ENCODE measurements at regions not wholly inside any gene's neighbourhood (a gene's known extent, or its start where the extent isn't known, plus 50 kb on each side); places are given as distances from the start of the nearest gene placed in this dataset.
"Not testable (repeated sequence)": the region's sequence is repeated elsewhere in the genome, so short reads cannot be mapped to it uniquely, and the experiment has no call there.

DNA sequence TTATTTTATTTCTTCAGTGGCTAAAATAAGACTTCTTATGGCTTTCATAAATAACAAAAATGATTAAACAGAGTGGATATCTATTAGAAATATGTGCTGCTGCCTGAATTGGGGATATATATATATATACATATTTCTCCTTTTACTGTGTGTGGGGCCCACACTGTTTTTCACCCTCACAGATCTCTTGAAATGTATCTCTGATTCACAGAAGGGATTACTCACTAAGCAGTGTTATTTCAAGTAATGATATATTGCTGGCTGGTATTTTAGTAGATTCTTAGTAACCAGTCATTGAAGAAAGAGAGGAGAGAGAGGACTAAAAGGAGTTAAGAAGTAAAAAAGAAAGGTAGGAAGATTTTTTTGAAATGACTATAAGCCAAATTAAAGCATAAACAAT lies 308.6 kb upstream of the NRP1 start:
- no peak for DNase-seq

DNA sequence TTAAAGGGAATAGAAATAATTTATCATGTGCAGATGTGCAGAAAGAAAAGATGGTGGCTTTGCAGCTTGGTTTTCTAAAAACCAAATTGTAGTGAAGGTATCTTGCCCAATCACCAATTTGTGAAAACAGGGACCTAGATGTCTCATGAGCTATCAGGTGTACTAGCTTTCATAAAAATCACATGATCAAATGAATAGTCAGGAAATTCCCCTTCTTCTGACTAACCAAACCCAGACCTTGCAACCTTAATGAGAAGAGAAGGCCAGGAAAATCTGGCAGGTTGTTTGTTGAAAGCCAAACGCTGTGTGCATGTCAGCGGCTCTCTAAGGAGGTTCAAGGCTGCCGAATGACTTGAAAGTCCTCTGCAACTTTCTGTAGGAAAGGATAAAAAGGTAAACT lies 304.4 kb upstream of the NRP1 start:
- no peak for DNase-seq

DNA sequence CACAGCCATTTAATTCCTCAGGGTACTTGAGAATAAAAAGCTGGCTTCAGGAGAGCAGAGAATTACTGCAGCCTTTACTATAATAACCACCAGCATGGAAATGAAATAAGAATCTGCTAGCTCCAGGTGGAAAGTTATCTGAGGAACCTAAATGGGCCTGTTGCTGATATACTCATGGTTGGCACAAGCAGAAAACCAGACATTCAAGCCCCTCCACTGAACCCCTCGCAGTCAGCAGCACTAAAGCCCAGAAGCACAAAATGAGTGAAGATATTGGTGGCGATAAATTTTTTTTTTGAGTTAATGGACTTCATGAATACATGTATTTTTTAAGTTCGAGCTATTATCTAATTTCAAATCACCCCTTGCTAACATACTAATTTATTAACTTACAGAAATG lies 303.9 kb upstream of the NRP1 start:
- DNase-seq: no peak

DNA sequence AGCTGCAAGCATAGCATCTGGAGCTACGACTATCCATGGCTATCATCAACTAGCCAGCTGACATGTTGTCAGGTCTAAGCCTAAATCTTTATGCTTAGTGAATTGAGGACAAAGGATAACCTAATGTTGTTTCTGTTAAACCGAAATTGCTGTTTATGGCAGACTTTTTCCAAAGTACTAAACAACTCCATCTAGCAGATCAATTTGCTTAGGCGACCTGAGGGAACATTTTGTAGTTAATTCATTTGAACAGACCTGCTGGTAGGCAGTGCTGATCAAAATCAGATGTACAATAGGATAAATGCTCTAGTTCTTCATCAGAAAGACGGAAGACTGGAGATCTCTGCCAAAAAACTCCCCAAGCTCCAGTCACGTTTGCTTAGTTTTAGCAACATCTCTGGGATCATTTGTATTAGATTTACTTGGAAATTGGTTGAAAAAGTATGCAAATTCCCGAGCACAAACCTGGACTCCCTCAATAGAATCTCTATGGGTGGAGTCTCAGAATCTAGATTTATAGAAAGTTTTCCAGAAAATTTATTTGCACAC lies 301.6 kb upstream of the NRP1 start:
- DNase-seq: no peak

DNA sequence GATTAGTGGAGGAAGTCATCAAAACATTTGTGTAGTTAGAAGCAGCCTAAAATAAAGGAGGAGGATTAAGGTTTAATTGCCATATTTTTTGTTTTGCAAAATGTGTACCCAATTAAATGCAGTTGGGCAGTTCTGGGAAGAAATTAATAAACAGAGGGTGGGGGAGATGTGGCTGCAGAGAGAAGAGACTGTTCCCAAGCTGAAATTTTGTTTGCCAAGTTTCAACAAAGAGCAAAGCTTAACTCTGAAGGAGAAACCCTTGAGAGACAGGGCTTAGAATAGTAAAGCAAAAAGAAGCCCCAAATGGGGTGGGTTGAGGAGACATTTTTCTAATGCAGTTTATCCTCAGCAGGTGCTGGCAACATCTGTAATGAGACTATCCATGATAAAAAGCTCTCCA lies 298.0 kb upstream of the NRP1 start:
- DNase-seq: no peak

DNA sequence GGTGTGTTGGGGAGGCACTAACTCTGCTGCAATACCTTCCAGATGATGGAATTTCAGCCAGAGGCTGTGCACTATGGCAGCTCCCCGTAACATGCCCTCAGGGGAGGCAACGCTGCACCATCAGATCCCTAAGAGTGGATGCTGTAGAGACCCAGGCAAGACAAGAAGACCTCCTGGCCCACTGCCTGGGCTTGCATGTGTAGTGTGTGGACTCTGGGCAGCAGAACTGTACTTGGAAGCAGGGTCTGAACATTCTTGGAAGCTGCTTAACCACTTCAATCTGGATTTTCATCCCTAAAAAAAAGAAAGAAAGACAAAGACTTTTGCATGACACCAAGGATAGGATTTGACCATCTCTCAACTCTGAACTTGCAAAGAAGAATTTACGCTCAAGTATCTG lies 297.5 kb upstream of the NRP1 start:
- DNase-seq: no peak

DNA sequence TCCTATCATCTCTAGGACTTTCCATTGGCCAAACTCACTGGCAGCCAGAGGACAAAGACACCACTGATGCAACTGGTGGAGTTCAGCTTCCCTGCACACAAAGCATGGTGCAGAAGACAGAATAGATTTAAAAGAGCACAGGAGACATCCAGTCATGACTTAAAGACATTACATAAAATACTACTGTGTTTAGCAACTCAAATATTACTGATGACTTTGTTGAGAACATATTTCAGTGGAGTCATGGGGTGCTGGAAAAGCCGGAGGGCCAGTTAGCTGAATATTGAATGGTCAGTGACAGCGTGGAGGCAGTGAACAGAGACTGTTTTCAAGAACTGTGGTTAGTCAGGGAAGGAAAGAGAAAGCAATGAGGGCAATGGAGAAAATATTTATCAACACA lies 296.3 kb upstream of the NRP1 start:
- DNase-seq: no peak

DNA sequence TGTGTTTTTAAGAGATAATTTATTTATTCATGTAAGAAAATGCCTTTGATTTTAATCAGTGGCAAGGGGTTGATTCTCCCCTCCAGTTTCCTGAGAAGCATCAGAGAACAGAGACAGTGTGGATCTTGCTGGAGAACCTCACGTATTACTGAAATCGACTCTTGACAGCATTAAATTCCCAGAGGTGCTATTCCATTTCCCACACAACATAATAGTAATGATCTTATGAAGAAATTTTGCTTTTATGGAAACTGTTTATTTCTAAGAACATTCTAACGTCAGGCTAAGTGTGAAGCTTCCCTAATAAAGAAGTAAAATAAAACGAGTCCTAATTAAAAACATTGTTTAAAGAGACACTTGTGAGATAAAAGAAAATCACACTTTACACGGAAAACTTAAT lies 293.1 kb upstream of the NRP1 start:
- no peak for DNase-seq

DNA sequence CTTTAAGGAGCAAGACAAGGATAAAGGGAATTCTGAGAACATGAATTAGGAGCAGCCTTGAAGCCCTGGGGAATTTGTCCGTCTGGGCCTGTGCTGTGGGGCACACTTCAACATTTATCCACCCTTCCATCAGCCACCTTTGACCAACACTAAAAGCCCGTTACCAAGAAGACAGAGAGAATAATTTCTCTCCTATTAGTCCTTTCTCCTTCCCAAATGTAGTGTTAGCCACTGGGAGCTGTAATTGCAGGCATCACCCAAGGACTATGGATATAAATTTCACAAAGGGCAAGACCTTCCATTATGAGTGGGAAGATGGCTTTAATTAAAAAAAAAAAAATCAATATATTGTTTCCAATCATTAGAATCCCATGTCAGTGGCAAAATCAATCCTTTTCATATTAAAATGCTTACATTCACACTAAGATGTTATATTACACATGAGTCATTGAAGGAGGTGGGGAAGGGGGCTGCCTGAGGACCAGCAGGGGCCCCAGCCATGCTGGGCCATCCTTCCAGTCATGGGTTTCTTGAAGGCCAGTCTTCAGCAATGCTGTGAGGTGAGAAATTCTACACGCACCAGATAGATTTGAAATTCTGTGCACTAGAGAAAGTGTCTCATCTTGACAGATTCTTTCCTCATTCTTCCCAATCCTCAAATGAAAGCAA lies 292.5 kb upstream of the NRP1 start:
- no peak for DNase-seq

DNA sequence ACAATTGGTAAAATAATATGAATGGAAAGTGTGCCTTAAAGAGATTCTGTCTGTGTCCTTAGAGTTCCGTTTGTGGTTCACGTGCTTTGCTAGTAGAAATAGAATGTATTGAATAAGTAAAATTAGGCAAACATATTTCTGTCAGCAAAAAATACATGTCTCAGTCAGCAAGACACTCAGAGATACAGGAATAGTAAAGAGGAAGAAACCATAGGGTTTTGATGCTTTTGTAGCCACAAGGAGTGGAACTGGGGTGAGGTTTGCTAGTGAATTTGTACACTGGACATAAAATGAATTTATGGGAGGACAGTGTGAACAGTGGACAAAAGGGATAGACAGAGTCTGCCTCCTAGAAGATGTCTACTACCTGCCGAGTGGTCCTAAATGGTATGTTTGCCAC lies 289.2 kb upstream of the NRP1 start:
- no peak for DNase-seq

DNA sequence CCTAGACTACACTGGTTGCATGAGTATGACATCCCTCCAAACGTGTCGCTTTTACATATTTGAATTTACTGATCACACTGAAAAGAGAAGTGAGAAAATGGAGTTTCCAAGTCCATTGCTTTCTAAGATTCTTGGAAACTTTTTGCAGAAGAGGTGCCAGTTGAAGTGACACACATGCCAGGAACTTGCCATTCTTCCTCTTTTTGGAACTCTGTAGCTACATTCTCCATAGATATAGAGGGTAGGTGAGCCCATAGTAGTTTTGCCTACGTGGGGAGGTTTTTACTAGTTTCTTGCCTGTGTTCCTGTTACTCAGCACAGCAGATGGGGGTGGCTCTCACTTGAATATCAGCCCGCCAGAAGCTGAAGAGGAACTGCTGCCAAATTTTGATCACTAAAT lies 286.6 kb upstream of the NRP1 start:
- DNase-seq: no peak

DNA sequence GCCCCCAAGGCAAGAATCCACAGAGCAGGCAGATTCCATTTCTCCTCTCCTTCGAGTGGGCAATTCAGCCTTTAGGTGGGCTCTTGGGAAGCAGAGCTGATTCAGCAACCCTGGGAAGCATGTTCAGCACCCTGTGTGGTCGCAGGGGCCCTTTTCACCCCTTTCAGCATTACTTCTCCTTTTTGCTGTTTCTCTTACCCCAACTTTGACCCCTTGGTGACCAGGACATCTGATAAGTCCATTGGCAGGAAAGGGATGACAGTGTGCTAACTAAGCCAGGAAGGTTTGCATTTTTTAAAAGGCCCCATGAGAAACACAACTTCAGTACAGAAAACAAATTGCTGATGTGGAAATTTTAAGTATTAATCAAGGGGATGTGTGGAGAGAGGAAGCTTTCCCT lies 283.7 kb upstream of the NRP1 start:
- no peak for DNase-seq

DNA sequence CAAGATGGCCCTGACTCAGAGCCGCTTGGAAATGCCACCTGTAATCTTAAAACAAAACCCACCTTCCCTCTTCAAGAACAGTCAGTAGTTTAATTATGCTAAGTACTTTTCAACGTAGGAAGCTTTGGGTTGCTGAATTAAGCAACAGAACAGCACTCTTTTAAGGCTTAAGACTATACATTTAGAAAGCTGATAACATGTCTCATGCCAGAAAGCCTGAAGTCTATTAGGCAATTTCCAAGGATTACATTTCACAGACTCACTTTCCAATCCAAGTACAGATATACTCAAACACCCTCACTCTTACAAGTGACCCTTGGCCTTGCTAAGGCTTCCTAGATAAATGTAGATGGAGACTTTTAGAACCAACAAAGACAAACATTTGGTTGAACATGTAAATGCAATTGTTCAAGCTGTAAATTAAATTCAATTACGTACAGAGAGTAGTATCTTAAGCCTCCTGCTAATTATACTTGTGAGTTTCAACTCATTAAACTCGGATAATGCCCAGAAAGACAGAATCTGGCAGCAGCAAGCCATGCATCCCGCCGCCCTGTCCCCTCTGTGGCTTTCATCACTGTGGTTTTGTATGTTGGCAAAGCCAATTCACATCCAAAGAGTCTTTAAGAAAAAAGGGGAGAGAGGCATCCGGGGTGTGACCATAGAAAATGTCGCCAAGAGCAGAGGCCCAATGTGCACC lies 283.1 kb upstream of the NRP1 start:
- DNase-seq: no peak

DNA sequence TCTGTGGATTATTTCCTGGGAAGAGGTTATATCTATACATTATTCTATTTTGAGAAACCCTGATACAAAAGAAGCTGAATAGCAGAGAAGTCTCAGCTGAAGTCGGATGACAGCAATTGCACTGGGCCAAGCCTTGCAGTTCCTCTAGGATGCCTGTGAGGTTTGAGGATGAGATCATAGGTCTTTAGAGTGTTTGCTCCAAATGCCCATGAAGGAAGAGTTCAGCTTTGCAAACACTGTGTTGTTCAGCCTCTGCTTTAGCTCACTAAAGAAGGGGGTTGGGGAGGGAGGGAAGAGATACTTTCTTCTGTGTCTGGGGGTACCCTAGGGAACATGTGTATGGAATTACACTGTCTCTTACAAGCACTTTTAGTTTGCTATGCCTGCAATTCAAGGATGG lies 282.5 kb upstream of the NRP1 start:
- no peak for DNase-seq

DNA sequence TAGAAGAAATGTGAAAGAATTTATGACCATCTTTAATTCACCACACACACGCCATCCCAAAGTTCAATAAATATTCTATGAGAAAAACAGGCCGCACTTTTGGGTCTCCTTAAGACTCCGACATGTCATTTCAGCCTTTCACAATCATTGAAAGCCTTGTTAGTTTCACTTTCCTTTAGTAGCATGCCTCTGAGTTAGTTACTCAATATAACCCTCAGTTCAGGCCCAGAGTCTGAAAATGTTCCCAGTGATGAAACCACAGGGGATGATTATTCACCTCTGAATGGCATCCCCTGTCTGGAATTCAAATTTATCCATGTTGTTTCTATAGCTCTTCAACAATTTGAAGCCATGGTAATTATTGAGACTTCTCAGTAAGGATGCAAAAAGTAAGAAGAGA lies 278.1 kb upstream of the NRP1 start:
- DNase-seq: no peak

DNA sequence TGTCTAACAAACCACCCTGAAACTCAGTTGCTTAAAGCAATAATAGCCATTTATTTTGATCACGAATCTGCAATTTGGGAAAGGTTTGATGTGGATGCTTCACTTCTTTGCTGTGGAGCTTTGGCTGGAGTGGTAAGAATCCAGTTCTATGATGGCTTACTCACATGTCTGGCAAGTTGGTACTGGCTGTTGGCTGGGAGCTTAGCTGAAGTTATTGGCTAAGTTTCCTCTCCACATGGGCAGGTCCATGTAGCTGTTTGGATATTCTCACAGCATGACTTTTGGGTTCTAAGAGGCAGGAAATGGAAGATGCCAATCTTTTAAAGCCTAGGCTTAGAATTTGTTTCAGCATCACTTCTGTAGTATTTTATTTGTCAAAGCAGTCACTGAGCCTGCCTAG lies 277.6 kb upstream of the NRP1 start:
- no peak for DNase-seq

DNA sequence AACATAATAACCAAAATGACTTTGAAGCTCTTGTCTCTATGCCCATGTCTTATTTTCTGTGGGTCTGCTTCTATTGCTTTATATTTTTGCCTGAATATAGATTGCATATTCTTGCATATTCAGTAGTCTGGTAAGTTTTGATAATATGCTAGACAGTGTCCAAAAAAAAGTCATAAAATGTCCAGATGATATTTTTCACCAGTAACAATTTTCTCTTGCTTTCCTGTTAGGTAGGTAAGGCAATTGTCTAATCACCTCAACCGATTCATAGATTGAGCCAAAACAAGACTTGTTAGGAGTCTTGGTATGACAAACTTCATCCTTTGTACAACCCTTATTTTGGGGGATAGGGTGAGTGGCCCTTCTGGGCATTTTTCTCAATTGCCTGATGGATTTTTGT lies 277.0 kb upstream of the NRP1 start:
- DNase-seq: no peak

DNA sequence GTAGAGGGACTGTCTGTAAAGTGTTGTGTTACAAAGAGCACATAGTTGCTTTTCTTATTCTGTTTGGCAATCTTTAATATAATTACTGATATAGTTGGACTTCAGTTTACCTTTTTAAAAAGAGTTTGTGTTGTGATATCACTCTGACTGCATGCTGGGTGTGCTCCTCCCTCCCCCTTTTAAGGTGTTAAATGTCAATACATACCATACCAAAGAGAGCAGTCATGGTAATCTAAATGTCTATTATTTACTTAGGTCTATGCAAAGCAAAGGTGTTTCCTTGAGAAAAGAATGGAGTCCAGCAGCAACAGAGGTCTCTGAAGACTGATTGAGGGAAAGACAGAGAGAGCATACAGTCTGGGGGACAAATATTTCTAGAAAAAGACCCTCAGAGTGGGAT lies 275.1 kb upstream of the NRP1 start:
- no peak for DNase-seq

DNA sequence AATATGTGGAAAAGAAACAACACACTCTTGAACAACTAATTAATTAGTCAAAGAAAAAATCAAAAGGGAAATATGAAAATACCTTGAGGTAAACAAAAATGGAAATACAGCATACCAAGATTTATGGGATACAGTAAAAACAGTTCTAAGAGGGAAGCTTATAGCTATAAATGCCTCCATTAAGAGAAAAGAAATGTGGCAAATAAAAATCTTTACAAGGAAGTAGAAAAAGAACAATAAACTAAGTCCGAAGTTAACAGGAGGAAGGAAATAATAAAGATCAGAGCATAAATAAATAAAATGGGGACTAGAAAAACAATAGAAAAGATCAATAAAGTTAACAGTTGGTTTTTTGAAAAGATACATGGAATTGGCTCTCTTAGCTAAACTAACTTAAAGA lies 267.8 kb upstream of the NRP1 start:
- no peak for DNase-seq

DNA sequence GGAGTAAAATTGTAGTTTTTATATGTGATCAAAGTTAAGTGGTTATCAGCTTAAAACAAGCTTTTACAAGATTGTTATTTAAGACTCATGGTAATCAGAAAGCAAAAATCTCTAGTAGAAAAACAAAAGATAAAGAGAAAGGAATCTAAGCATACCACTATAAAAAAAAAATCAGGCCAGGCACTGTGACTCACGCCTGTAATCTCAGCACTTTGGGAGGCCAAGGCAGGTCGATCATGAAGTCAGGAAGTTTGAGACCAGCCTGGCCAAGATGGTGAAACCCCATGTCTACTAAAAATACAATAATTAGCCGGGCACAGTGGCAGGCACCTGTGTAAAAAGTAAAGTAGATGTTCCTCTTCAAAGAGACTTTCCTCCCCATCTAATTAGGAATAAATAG lies 265.9 kb upstream of the NRP1 start:
- DNase-seq: no peak

DNA sequence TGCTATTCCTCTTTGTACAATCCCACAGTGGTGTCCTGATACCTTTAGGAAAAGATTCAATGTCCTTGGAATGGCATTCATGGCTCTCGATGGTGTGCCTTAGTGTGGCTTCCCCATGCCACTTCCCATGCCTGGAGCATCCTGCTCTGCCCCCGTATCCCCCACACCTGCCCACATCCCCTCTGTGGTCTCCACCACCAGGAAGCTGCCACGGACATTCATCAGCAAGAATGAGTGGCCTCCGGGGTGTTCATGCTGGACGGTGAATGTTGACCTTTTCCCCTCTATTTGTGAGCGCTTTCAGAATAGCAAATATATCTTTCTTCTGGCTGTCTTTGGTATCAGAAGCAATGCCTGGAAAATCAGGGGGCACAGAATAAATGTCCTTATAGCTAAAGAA lies 262.0 kb upstream of the NRP1 start:
- no peak for DNase-seq

DNA sequence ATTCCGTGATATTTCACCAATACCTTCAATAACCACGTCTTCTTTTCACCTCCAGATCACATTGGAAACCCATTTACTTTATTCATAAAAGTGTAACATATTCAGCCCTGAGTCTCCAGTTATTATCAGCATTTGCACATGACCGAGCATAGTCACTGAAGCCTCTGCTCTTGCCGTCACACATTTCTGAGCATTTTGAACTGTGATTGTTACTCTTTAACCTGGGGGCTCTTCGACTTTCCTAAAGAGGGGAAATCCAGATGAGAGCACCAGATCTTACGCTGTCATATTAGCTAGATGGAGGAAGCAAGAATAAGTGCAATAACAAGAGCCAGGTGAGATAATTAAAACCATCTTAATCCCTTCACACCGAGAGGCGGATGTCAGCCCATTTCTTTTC lies 260.0 kb upstream of the NRP1 start:
- no peak for DNase-seq

DNA sequence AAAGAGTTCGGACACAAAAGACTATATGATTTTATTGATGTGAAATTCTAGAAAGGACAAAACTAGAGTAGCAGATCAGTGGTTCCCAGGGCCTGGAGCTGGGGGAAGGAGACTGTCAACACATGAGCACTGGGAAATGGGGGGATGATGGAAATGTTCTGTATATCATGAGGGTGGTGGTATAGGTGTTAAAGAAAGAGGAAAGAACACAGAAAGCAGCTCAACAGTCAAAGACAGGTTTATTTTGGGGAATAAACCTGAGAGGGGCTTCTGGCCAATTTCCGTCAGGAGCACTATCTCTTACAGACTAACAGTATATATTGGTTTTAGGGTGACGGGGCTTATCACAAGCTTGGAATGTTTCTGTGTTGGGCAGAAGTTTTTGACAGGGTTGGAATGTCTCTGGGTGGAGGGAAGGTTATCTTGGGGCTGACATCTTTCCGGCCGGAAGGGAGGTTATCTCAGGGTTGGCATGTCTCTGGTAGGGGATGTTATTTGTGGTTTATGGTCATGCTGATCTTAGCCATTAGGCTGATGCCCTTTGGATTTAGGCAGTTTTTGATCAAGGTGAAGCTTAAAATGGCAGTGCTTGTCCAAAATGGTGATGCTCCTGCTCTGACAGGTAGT lies 254.6 kb upstream of the NRP1 start:
- DNase-seq: no peak

DNA sequence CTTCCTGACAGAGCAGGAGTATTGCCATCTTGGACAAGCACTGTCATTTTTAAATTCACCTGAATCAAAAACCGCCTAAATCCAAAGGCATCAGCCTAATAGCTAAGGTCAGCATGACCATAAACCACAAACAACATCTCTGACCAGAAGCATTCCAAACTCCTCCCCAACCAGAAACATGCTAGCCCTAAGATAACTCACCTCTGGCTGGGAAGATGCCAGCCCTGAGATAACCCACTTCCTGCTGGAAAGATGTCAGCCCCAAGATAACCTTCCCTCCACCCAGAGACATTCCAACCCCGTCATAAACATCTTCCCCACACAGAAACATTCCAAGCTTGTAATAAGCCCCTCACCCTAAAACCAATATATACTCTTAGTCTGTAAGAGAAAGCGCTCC lies 250.1 kb upstream of the NRP1 start:
- not testable (repeated sequence) for DNase-seq

All from activated T-cell treated with anti-CD3 and anti-CD28 coated beads, Interleukin-2, amount 50 U/mL, for 48 hours (primary cell).